GM18873 (cell line): ENCODE measurements at regions not wholly inside any gene's neighbourhood (a gene's known extent, or its start where the extent isn't known, plus 50 kb on each side); places are given as distances from the start of the nearest gene placed in this dataset.

Experiments used
- ATAC-seq: cut with Tn5 transposase; IDR thresholded peaks from one replicate; pipeline ENCODE4 v1.9.1; 2021; ENCODE audit warnings: mild to moderate bottlenecking, moderate library complexity, moderate number of reproducible peaks; ENCODE audit not compliant: unreplicated experiment, low FRiP score

GRCh38 chr10:78309536-78310237 is 276.0 kb downstream of the RPS24 start:
- no peak for ATAC-seq

- no peak for ATAC-seq
Observed at GRCh38 chr10:78310481-78311080, 276.9 kb downstream of the RPS24 start.

- no peak for ATAC-seq
Observed at GRCh38 chr10:78312197-78313047, 278.8 kb downstream of the RPS24 start.

GRCh38 chr10:78313048-78313381 is 279.4 kb downstream of the RPS24 start:
- ATAC-seq: no peak

GRCh38 chr10:78313636-78314035 is 280.0 kb downstream of the RPS24 start:
- no peak for ATAC-seq

GRCh38 chr10:78314651-78315050 is 281.0 kb downstream of the RPS24 start:
- no peak for ATAC-seq

GRCh38 chr10:78316451-78316931 is 282.8 kb downstream of the RPS24 start:
- ATAC-seq: no peak

GRCh38 chr10:78318305-78318704 is 284.6 kb downstream of the RPS24 start:
- ATAC-seq: no peak

GRCh38 chr10:78319371-78319770 is 285.7 kb downstream of the RPS24 start:
- ATAC-seq: no peak

GRCh38 chr10:78319841-78320240 is 286.2 kb downstream of the RPS24 start:
- ATAC-seq: no peak

GRCh38 chr10:78320506-78320905 is 286.8 kb downstream of the RPS24 start:
- no peak for ATAC-seq

- no peak for ATAC-seq
Observed at GRCh38 chr10:78321000-78321399, 287.3 kb downstream of the RPS24 start.

- no peak for ATAC-seq
Observed at GRCh38 chr10:78321500-78321899, 287.8 kb downstream of the RPS24 start.

- ATAC-seq: no peak
Observed at GRCh38 chr10:78326372-78326771, 292.7 kb downstream of the RPS24 start.

GRCh38 chr10:78327778-78328591 is 294.3 kb downstream of the RPS24 start:
- ATAC-seq: no peak

- no peak for ATAC-seq
Observed at GRCh38 chr10:78328592-78329404, 295.1 kb downstream of the RPS24 start.

GRCh38 chr10:78330884-78331283 is 297.2 kb downstream of the RPS24 start:
- ATAC-seq: no peak

GRCh38 chr10:78331391-78331922 is 297.8 kb downstream of the RPS24 start:
- no peak for ATAC-seq

GRCh38 chr10:78332012-78332411 is 298.3 kb downstream of the RPS24 start:
- ATAC-seq: no peak
